ENCODE measurements at regions not wholly inside any gene's neighbourhood (a gene's known extent, or its start where the extent isn't known, plus 50 kb on each side); places are given as distances from the start of the nearest gene placed in this dataset.

GRCh38 chr4:53721263-53721662 lies 130.0 kb upstream of the LNX1 start:
- TF ChIP-seq, protein P1, sequence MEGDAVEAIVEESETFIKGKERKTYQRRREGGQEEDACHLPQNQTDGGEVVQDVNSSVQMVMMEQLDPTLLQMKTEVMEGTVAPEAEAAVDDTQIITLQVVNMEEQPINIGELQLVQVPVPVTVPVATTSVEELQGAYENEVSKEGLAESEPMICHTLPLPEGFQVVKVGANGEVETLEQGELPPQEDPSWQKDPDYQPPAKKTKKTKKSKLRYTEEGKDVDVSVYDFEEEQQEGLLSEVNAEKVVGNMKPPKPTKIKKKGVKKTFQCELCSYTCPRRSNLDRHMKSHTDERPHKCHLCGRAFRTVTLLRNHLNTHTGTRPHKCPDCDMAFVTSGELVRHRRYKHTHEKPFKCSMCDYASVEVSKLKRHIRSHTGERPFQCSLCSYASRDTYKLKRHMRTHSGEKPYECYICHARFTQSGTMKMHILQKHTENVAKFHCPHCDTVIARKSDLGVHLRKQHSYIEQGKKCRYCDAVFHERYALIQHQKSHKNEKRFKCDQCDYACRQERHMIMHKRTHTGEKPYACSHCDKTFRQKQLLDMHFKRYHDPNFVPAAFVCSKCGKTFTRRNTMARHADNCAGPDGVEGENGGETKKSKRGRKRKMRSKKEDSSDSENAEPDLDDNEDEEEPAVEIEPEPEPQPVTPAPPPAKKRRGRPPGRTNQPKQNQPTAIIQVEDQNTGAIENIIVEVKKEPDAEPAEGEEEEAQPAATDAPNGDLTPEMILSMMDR (IDR thresholded peaks at IDR 0.05), result no peak
- TF ChIP-seq POLR2AphosphoS5 (IDR thresholded peaks at IDR 0.05; ENCODE audit: insufficient read depth in 1 of 2, low read depth in 1 of 2), result no peak
- TF ChIP-seq POLR2A (IDR thresholded peaks at IDR 0.05), result no peak
